ENCODE measurements at regions not wholly inside any gene's neighbourhood (a gene's known extent, or its start where the extent isn't known, plus 50 kb on each side); places are given as distances from the start of the nearest gene placed in this dataset.

GRCh38 chr16:11435576-11435975 is 90.3 kb downstream of the RMI2 start:
- TF ChIP-seq ZNF83 (CRISPR knock-in tag; IDR thresholded peaks at IDR 0.05; ENCODE audit: borderline replicate concordance): no peak
- no peak for TF ChIP-seq HHEX (CRISPR knock-in tag; IDR thresholded peaks at IDR 0.05)
- TF ChIP-seq ETV6 (CRISPR knock-in tag; conservative IDR thresholded peaks at IDR 0.05): no peak
- TF ChIP-seq, protein P1, sequence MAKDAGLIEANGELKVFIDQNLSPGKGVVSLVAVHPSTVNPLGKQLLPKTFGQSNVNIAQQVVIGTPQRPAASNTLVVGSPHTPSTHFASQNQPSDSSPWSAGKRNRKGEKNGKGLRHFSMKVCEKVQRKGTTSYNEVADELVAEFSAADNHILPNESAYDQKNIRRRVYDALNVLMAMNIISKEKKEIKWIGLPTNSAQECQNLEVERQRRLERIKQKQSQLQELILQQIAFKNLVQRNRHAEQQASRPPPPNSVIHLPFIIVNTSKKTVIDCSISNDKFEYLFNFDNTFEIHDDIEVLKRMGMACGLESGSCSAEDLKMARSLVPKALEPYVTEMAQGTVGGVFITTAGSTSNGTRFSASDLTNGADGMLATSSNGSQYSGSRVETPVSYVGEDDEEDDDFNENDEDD (CRISPR knock-in tag; IDR thresholded peaks at IDR 0.05; ENCODE audit: borderline replicate concordance): no peak
- no peak for TF ChIP-seq ZBTB43 (CRISPR knock-in tag; conservative IDR thresholded peaks at IDR 0.05)
- TF ChIP-seq MAFF (IDR thresholded peaks at IDR 0.05; ENCODE audit: low read depth, low read length): no peak
- no peak for TF ChIP-seq CAMTA2 (CRISPR knock-in tag; IDR thresholded peaks at IDR 0.05; ENCODE audit: borderline replicate concordance)
- no peak for TF ChIP-seq ZNF274 (CRISPR knock-in tag; IDR thresholded peaks at IDR 0.05)
- TF ChIP-seq NPAS2 (CRISPR knock-in tag; IDR thresholded peaks at IDR 0.05; ENCODE audit: borderline replicate concordance): no peak
- no peak for TF ChIP-seq NFKBIZ (CRISPR knock-in tag; IDR thresholded peaks at IDR 0.05)
- TF ChIP-seq CTCF (CRISPR knock-in tag; IDR thresholded peaks at IDR 0.05): no peak
- TF ChIP-seq NFYB (CRISPR knock-in tag; IDR thresholded peaks at IDR 0.05): no peak
- no peak for TF ChIP-seq NAIF1 (CRISPR knock-in tag; IDR thresholded peaks at IDR 0.05; ENCODE audit: borderline replicate concordance)

Measured in HepG2 (cell line).